Pancreas (tissue), 10 donors: ENCODE measurements at regions not wholly inside any gene's neighbourhood (a gene's known extent, or its start where the extent isn't known, plus 50 kb on each side); places are given as distances from the start of the nearest gene placed in this dataset.

Experiments
- ATAC-seq, 4 donors: fragments of 200-7000 bp; cut with Tn5 transposase; one replicate each; pipeline versions ENCODE4 v1.8.0 to v1.9.1; 2020; ENCODE audit warnings: mild to moderate bottlenecking in 4 of 4, moderate library complexity in 4 of 4
- DNase-seq, 6 donors: peaks; one replicate each; pipeline ENCODE4 v3.0.0-alpha.2; 2020
- FAIRE-seq: peaks from 2 replicates; lab custom pipeline; 2012; peaks lifted over from hg19 to GRCh38; lab: Jason Lieb, UNC
- H3K27ac ChIP-seq, 4 donors: fragments of 200-600 bp; sonication (generic); 1 replicate in 3 of 4; 2 replicates in 1 of 4; pipeline versions ENCODE4 v1.5.0 to v1.8.0; 2020
- H3K27me3 ChIP-seq, 4 donors: fragments of 200-600 bp; one replicate each; pipeline ENCODE4 v1.8.0; 2021
- H3K36me3 ChIP-seq, 3 donors: fragments of 200-600 bp; sonication (generic) in 1 of 3; one replicate each; pipeline versions ENCODE4 v1.5.0 to v1.8.0; 2020 to 2021
- H3K4me1 ChIP-seq, 3 donors: fragments of 200-600 bp; one replicate each; pipeline ENCODE4 v1.8.0; 2021
- H3K4me3 ChIP-seq, 4 donors: fragments of 200-600 bp; sonication (generic) in 2 of 4; one replicate each; pipeline versions ENCODE4 v1.5.0 to v1.8.0; 2020 to 2021
- H3K9me3 ChIP-seq, 4 donors: fragments of 200-600 bp; one replicate each; pipeline ENCODE4 v1.8.0; 2021
- CTCF ChIP-seq, 4 donors: fragments of 200-600 bp; sonication (generic) in 3 of 4; IDR thresholded peaks; one replicate each; pipeline versions ENCODE4 v1.5.0 to v1.8.0; 2021; ENCODE audit warnings: antibody characterized with exemption in 4 of 4
- WGBS, 2 donors: extraction: QIAGEN DNeasy Blood & Tissue Kit; methylation state at CpG; one replicate each; pipeline ENCODE4 v1.1.7; 2013; 5-methylcytosine and 5-hydroxymethylcytosine counted together
- intact Hi-C, 3 donors: fragments of 100-400 bp; cut with DNase I; formaldehyde crosslinking; loops; one replicate each; pipeline versions ENCODE4 v1.11.1 to v1.14.2; 2022
- donor health status: healthy with polysubstance abuse.
- donor health status: DM: no; HTN: no; CAD: no; lungs with moderate emphysema.
- donor health status: DM: no; HTN: no; CAD: no.
- donor health status: control.
- donor health status: control.
- donor health status: Bipolar disorder and iron deficiency.
- donor health status: DM: yes; HTN: yes; CAD: no.
- donor health status: DM: no; HTN: no; CAD: no.
- donor health status: DM: no; HTN: no; CAD: no.
- donor health status: DM: yes; HTN: yes; CAD: no.

GRCh38 chr1:188225975-188226374 lies 1397.2 kb downstream of the PLA2G4A start:
- H3K4me1 ChIP-seq = no peaks in the 10 kb centered on the region
- no peak for FAIRE-seq
- H3K4me3 ChIP-seq = no peak overlapping the region
- intact Hi-C loops = no loop called here
- no peak for DNase-seq
- no peaks in the 10 kb centered on the region for H3K9me3 ChIP-seq
- no peaks in the 10 kb centered on the region for H3K36me3 ChIP-seq
- no peak for TF ChIP-seq CTCF (IDR thresholded peaks at IDR 0.05)
- no peak for ATAC-seq
- no peak overlapping the region for H3K27ac ChIP-seq
- no peaks in the 10 kb centered on the region for H3K27me3 ChIP-seq
- WGBS, 2 donors = 61 to 65% methylated on average over 1 of the region's 1 CpG

GRCh38 chr1:188228623-188229022 lies 1399.9 kb downstream of the PLA2G4A start:
- FAIRE-seq = no peak
- ATAC-seq = no peak
- no peaks in the 10 kb centered on the region for H3K36me3 ChIP-seq
- H3K27me3 ChIP-seq = no peaks in the 10 kb centered on the region
- H3K4me1 ChIP-seq = no peaks in the 10 kb centered on the region
- no peak for TF ChIP-seq CTCF (IDR thresholded peaks at IDR 0.05)
- no peak for DNase-seq
- intact Hi-C loops = no loop called here
- H3K27ac ChIP-seq = no peak overlapping the region
- H3K4me3 ChIP-seq = no peak overlapping the region
- no peaks in the 10 kb centered on the region for H3K9me3 ChIP-seq

GRCh38 chr1:188237573-188238348 lies 1409.0 kb downstream of the PLA2G4A start:
- no peaks in the 10 kb centered on the region for H3K27me3 ChIP-seq
- H3K9me3 ChIP-seq = no peaks in the 10 kb centered on the region
- DNase-seq (no peak), ATAC-seq (no peak), FAIRE-seq (no peak)
- no peaks in the 10 kb centered on the region for H3K4me1 ChIP-seq
- intact Hi-C loops = no loop called here
- H3K36me3 ChIP-seq = no peaks in the 10 kb centered on the region
- no peak overlapping the region for H3K4me3 ChIP-seq
- no peak for TF ChIP-seq CTCF (IDR thresholded peaks at IDR 0.05)
- 46 to 54% methylated on average over 2 of the region's 2 CpGs for WGBS, 2 donors
- H3K27ac ChIP-seq = no peak overlapping the region

GRCh38 chr1:188240772-188241406 lies 1412.1 kb downstream of the PLA2G4A start:
- Histone ChIP-seq H3K4me1 (no peaks in the 10 kb centered on the region), H3K36me3 (no peaks in the 10 kb centered on the region), H3K4me3 (no peak overlapping the region), H3K27me3 (no peaks in the 10 kb centered on the region), H3K27ac (no peak overlapping the region), H3K9me3 (no peaks in the 10 kb centered on the region)
- ATAC-seq (no peak), FAIRE-seq (no peak), DNase-seq (no peak)
- no peak for TF ChIP-seq CTCF (IDR thresholded peaks at IDR 0.05)
- intact Hi-C loops = no loop called here
- WGBS, 2 donors = 60 to 78% methylated on average over 3 of the region's 3 CpGs

GRCh38 chr1:188241629-188242028 lies 1412.9 kb downstream of the PLA2G4A start:
- FAIRE-seq (no peak), ATAC-seq (no peak), DNase-seq (no peak)
- Histone ChIP-seq H3K36me3 (no peaks in the 10 kb centered on the region), H3K4me1 (no peaks in the 10 kb centered on the region), H3K27ac (no peak overlapping the region), H3K4me3 (no peak overlapping the region), H3K27me3 (no peaks in the 10 kb centered on the region), H3K9me3 (no peaks in the 10 kb centered on the region)
- 51 to 68% methylated on average over 4 of the region's 4 CpGs for WGBS, 2 donors
- intact Hi-C loops = no loop called here
- TF ChIP-seq CTCF (IDR thresholded peaks at IDR 0.05) = no peak
